ENCODE measurements at regions not wholly inside any gene's neighbourhood (a gene's known extent, or its start where the extent isn't known, plus 50 kb on each side); places are given as distances from the start of the nearest gene placed in this dataset.

DNA sequence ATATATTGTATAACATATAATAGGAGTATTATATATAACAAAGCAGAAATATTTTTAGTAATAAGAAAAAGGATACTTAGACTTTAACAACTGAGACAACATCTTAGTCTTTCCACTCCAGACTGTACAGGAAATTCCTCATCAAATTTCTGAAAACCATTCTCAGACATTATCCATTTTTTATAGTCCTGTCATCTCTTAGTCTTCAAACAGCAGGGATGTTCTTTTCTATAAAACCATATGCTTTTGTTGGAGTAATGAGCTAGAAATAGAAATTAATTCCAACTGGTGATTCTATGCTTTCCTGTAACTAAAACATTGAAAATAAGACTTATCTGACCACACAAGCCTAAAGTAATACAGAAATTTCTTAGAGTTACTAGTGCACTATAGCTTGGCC lies 82.2 kb upstream of the CSNK1A1L start:
- H3K27ac ChIP-seq (ENCODE audit: low read depth, low read length): no peak overlapping the region
- no peak for TF ChIP-seq EZH2phosphoT487 (IDR thresholded peaks at IDR 0.05; ENCODE audit: borderline replicate concordance, low read length)
- TF ChIP-seq, protein P1, sequence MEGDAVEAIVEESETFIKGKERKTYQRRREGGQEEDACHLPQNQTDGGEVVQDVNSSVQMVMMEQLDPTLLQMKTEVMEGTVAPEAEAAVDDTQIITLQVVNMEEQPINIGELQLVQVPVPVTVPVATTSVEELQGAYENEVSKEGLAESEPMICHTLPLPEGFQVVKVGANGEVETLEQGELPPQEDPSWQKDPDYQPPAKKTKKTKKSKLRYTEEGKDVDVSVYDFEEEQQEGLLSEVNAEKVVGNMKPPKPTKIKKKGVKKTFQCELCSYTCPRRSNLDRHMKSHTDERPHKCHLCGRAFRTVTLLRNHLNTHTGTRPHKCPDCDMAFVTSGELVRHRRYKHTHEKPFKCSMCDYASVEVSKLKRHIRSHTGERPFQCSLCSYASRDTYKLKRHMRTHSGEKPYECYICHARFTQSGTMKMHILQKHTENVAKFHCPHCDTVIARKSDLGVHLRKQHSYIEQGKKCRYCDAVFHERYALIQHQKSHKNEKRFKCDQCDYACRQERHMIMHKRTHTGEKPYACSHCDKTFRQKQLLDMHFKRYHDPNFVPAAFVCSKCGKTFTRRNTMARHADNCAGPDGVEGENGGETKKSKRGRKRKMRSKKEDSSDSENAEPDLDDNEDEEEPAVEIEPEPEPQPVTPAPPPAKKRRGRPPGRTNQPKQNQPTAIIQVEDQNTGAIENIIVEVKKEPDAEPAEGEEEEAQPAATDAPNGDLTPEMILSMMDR (IDR thresholded peaks at IDR 0.05; ENCODE audit: low read depth, low read length, poor library complexity, severe bottlenecking): no peak
- no peaks in the 10 kb centered on the region for H3K9me3 ChIP-seq (ENCODE audit: control insufficient read depth, insufficient read depth, low read length)
- no peaks in the 10 kb centered on the region for H3K9me2 ChIP-seq (replicated peaks; ENCODE audit: control insufficient read depth, low read length)
- peaks cover 8% of the 10 kb centered on the region for H3K4me1 ChIP-seq (ENCODE audit: control insufficient read depth, low read length)
- H3K4me2 ChIP-seq (ENCODE audit: low read length): no peak overlapping the region
- H3F3A ChIP-seq (ENCODE audit: control insufficient read depth, insufficient read depth): no peaks in the 10 kb centered on the region
- no peaks in the 10 kb centered on the region for H4K20me1 ChIP-seq (ENCODE audit: control insufficient read depth, insufficient read depth, low read depth, low read length)
- H3K36me3 ChIP-seq (ENCODE audit: control insufficient read depth, low read length): no peaks in the 10 kb centered on the region
- no peak overlapping the region for H3K4me3 ChIP-seq (ENCODE audit: low read length)
- H3K27me3 ChIP-seq (ENCODE audit: control insufficient read depth, low read length): no peaks in the 10 kb centered on the region; the same call in 1 of the 2 replicates
- H3K79me2 ChIP-seq (ENCODE audit: control insufficient read depth, low read length): no peaks in the 10 kb centered on the region

GRCh38 chr13:37187105-37187504 lies 81.6 kb upstream of the CSNK1A1L start:
- Histone ChIP-seq H3K27me3 (ENCODE audit: control insufficient read depth, low read length) (no peaks in the 10 kb centered on the region; the same call in 1 of the 2 replicates), H3F3A (ENCODE audit: control insufficient read depth, insufficient read depth) (no peaks in the 10 kb centered on the region), H3K9me3 (ENCODE audit: control insufficient read depth, insufficient read depth, low read length) (no peaks in the 10 kb centered on the region), H3K9me2 (replicated peaks; ENCODE audit: control insufficient read depth, low read length) (no peaks in the 10 kb centered on the region), H3K36me3 (ENCODE audit: control insufficient read depth, low read length) (no peaks in the 10 kb centered on the region), H3K4me2 (ENCODE audit: low read length) (no peak overlapping the region), H3K27ac (ENCODE audit: low read depth, low read length) (no peak overlapping the region), H3K4me1 (ENCODE audit: control insufficient read depth, low read length) (peaks cover 12% of the 10 kb centered on the region), H3K4me3 (ENCODE audit: low read length) (no peak overlapping the region), H4K20me1 (ENCODE audit: control insufficient read depth, insufficient read depth, low read depth, low read length) (no peaks in the 10 kb centered on the region), H3K79me2 (ENCODE audit: control insufficient read depth, low read length) (no peaks in the 10 kb centered on the region)
- no peak for TF ChIP-seq EZH2phosphoT487 (IDR thresholded peaks at IDR 0.05; ENCODE audit: borderline replicate concordance, low read length)
- TF ChIP-seq, protein P1 (IDR thresholded peaks at IDR 0.05; ENCODE audit: low read depth, low read length, poor library complexity, severe bottlenecking): no peak

DNA sequence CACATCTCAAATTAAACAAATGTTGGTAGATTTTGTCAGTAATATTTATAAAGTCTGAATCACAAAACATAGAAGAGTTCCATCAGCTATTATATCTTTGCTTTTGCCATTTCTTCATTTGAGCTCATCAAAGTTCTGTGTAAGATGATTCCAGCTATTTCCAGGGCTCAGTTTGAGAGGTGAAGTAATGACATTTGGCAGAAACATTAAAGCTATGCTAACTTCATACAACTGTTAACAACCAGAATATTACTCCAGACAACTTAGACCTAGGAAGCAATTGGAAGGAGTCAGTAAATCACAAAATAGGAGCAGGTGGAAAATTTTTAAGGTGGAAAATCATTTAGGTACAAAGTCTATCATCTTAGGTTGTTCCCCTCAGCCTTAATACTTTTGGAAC lies 76.2 kb upstream of the CSNK1A1L start:
- no peaks in the 10 kb centered on the region for H3K27me3 ChIP-seq (ENCODE audit: control insufficient read depth, low read length)
- TF ChIP-seq, protein P1 (IDR thresholded peaks at IDR 0.05; ENCODE audit: low read depth, low read length, poor library complexity, severe bottlenecking): no peak
- TF ChIP-seq EZH2phosphoT487 (IDR thresholded peaks at IDR 0.05; ENCODE audit: borderline replicate concordance, low read length): no peak
- H3K36me3 ChIP-seq (ENCODE audit: control insufficient read depth, low read length): no peaks in the 10 kb centered on the region
- H3K4me1 ChIP-seq (ENCODE audit: control insufficient read depth, low read length): peaks cover 12% of the 10 kb centered on the region
- no peak overlapping the region for H3K27ac ChIP-seq (ENCODE audit: low read depth, low read length)
- H3K9me3 ChIP-seq (ENCODE audit: control insufficient read depth, insufficient read depth, low read length): no peaks in the 10 kb centered on the region
- no peak overlapping the region for H3K4me3 ChIP-seq (ENCODE audit: low read length)
- no peaks in the 10 kb centered on the region for H3K79me2 ChIP-seq (ENCODE audit: control insufficient read depth, low read length)
- no peaks in the 10 kb centered on the region for H3K9me2 ChIP-seq (replicated peaks; ENCODE audit: control insufficient read depth, low read length)
- H3K4me2 ChIP-seq (ENCODE audit: low read length): no peak overlapping the region
- H3F3A ChIP-seq (ENCODE audit: control insufficient read depth, insufficient read depth): no peaks in the 10 kb centered on the region
- H4K20me1 ChIP-seq (ENCODE audit: control insufficient read depth, insufficient read depth, low read depth, low read length): no peaks in the 10 kb centered on the region

All from DOHH2 (cell line).